ENCODE measurements at regions not wholly inside any gene's neighbourhood (a gene's known extent, or its start where the extent isn't known, plus 50 kb on each side); places are given as distances from the start of the nearest gene placed in this dataset.

- Histone ChIP-seq H3K27me3 (ENCODE audit: control insufficient read depth in 1 of 2, insufficient read depth in 2 of 2, low read length in 1 of 2) (no peaks in the 10 kb centered on the region), H3K27ac (ENCODE audit: low read depth in 1 of 2, low read length in 2 of 2) (no peak overlapping the region), H3K9me3 (ENCODE audit: control insufficient read depth, low read length) (no peaks in the 10 kb centered on the region), H3K4me3 (ENCODE audit: low read length in 2 of 2) (no peak overlapping the region), H3K36me3 (ENCODE audit: control insufficient read depth in 1 of 2, insufficient read depth in 2 of 2, low read length in 1 of 2) (no peaks in the 10 kb centered on the region), H3K4me1 (ENCODE audit: control insufficient read depth in 1 of 2, insufficient read depth in 2 of 2, low read length in 2 of 2) (no peaks in the 10 kb centered on the region)
- DNase-seq = no peak
- 87 to 88% methylated on average over 3 of the region's 3 CpGs for WGBS, 2 donors
- ATAC-seq (ENCODE audit: low FRiP score) = no peak
- intact Hi-C loops (cut with DNase I) = no loop called here
These were observed 414.3 kb downstream of the TFAP2A start for GRCh38 chr6:10000551-10000950.

- H3K4me1 ChIP-seq (ENCODE audit: control insufficient read depth in 1 of 2, insufficient read depth in 2 of 2, low read length in 2 of 2) = no peaks in the 10 kb centered on the region
- no peaks in the 10 kb centered on the region for H3K9me3 ChIP-seq (ENCODE audit: control insufficient read depth, low read length)
- WGBS, 2 donors = 78 to 81% methylated on average over 3 of the region's 3 CpGs
- ATAC-seq (ENCODE audit: low FRiP score) = no peak
- H3K36me3 ChIP-seq (ENCODE audit: control insufficient read depth in 1 of 2, insufficient read depth in 2 of 2, low read length in 1 of 2) = no peaks in the 10 kb centered on the region
- no peak for DNase-seq
- no peak overlapping the region for H3K27ac ChIP-seq (ENCODE audit: low read depth in 1 of 2, low read length in 2 of 2)
- intact Hi-C loops (cut with DNase I) = no loop called here
- H3K4me3 ChIP-seq (ENCODE audit: low read length in 2 of 2) = no peak overlapping the region
- H3K27me3 ChIP-seq (ENCODE audit: control insufficient read depth in 1 of 2, insufficient read depth in 2 of 2, low read length in 1 of 2) = no peaks in the 10 kb centered on the region
These were observed 415.1 kb downstream of the TFAP2A start for GRCh38 chr6:9999796-10000195.

GRCh38 chr6:9986273-9986672 is 428.6 kb downstream of the TFAP2A start:
- Histone ChIP-seq H3K27ac (ENCODE audit: low read depth in 1 of 2, low read length in 2 of 2) (no peak overlapping the region), H3K4me1 (ENCODE audit: control insufficient read depth in 1 of 2, insufficient read depth in 2 of 2, low read length in 2 of 2) (no peaks in the 10 kb centered on the region), H3K27me3 (ENCODE audit: control insufficient read depth in 1 of 2, insufficient read depth in 2 of 2, low read length in 1 of 2) (peaks cover 0 to 2% of the 10 kb centered on the region in 2 donors), H3K36me3 (ENCODE audit: control insufficient read depth in 1 of 2, insufficient read depth in 2 of 2, low read length in 1 of 2) (no peaks in the 10 kb centered on the region), H3K4me3 (ENCODE audit: low read length in 2 of 2) (no peak overlapping the region), H3K9me3 (ENCODE audit: control insufficient read depth, low read length) (no peaks in the 10 kb centered on the region)
- ATAC-seq (ENCODE audit: low FRiP score) = no peak
- no peak for DNase-seq
- intact Hi-C loops (cut with DNase I) = no loop called here
- WGBS, 2 donors = 54 to 60% methylated on average over 2 of the region's 2 CpGs

GRCh38 chr6:9985481-9985880 is 429.4 kb downstream of the TFAP2A start:
- Histone ChIP-seq H3K27ac (ENCODE audit: low read depth in 1 of 2, low read length in 2 of 2) (no peak overlapping the region), H3K4me1 (ENCODE audit: control insufficient read depth in 1 of 2, insufficient read depth in 2 of 2, low read length in 2 of 2) (no peaks in the 10 kb centered on the region), H3K9me3 (ENCODE audit: control insufficient read depth, low read length) (no peaks in the 10 kb centered on the region), H3K4me3 (ENCODE audit: low read length in 2 of 2) (no peak overlapping the region), H3K27me3 (ENCODE audit: control insufficient read depth in 1 of 2, insufficient read depth in 2 of 2, low read length in 1 of 2) (peaks cover 0 to 2% of the 10 kb centered on the region in 2 donors), H3K36me3 (ENCODE audit: control insufficient read depth in 1 of 2, insufficient read depth in 2 of 2, low read length in 1 of 2) (no peaks in the 10 kb centered on the region)
- ATAC-seq (ENCODE audit: low FRiP score) = no peak
- intact Hi-C loops (cut with DNase I) = no loop called here
- DNase-seq = no peak

- H3K27ac ChIP-seq (ENCODE audit: low read depth in 1 of 2, low read length in 2 of 2) = no peak overlapping the region
- H3K4me3 ChIP-seq (ENCODE audit: low read length in 2 of 2) = no peak overlapping the region
- no peaks in the 10 kb centered on the region for H3K9me3 ChIP-seq (ENCODE audit: control insufficient read depth, low read length)
- no peaks in the 10 kb centered on the region for H3K36me3 ChIP-seq (ENCODE audit: control insufficient read depth in 1 of 2, insufficient read depth in 2 of 2, low read length in 1 of 2)
- ATAC-seq (ENCODE audit: low FRiP score) (no peak), DNase-seq (no peak)
- peaks cover 0 to 2% of the 10 kb centered on the region in 2 donors for H3K27me3 ChIP-seq (ENCODE audit: control insufficient read depth in 1 of 2, insufficient read depth in 2 of 2, low read length in 1 of 2)
- no peaks in the 10 kb centered on the region for H3K4me1 ChIP-seq (ENCODE audit: control insufficient read depth in 1 of 2, insufficient read depth in 2 of 2, low read length in 2 of 2)
- intact Hi-C loops (cut with DNase I) = no loop called here
These were observed 430.3 kb downstream of the TFAP2A start for GRCh38 chr6:9984607-9985006.

- 81 to 82% methylated on average over 2 of the region's 2 CpGs for WGBS, 2 donors
- H3K27me3 ChIP-seq (ENCODE audit: control insufficient read depth in 1 of 2, insufficient read depth in 2 of 2, low read length in 1 of 2) = peaks cover 0 to 2% of the 10 kb centered on the region in 2 donors
- no peak for ATAC-seq (ENCODE audit: low FRiP score)
These were observed 431.7 kb downstream of the TFAP2A start for GRCh38 chr6:9983168-9983567.

GRCh38 chr6:9982215-9982614 is 432.7 kb downstream of the TFAP2A start:
- ATAC-seq (ENCODE audit: low FRiP score) = no peak
- no peak overlapping the region for H3K4me3 ChIP-seq (ENCODE audit: low read length in 2 of 2)
- intact Hi-C loops (cut with DNase I) = no loop called here
- H3K27ac ChIP-seq (ENCODE audit: low read depth in 1 of 2, low read length in 2 of 2) = no peak overlapping the region
- H3K9me3 ChIP-seq (ENCODE audit: control insufficient read depth, low read length) = no peaks in the 10 kb centered on the region
- H3K4me1 ChIP-seq (ENCODE audit: control insufficient read depth in 1 of 2, insufficient read depth in 2 of 2, low read length in 2 of 2) = no peaks in the 10 kb centered on the region
- H3K36me3 ChIP-seq (ENCODE audit: control insufficient read depth in 1 of 2, insufficient read depth in 2 of 2, low read length in 1 of 2) = no peaks in the 10 kb centered on the region
- WGBS, 2 donors = 71 to 73% methylated on average over 5 of the region's 5 CpGs
- DNase-seq = no peak
- peaks cover 0 to under 1% of the 10 kb centered on the region in 2 donors for H3K27me3 ChIP-seq (ENCODE audit: control insufficient read depth in 1 of 2, insufficient read depth in 2 of 2, low read length in 1 of 2)

More at GRCh38 chr6:9983168-9983567, 431.7 kb downstream of the TFAP2A start:
- H3K4me1 ChIP-seq (ENCODE audit: control insufficient read depth in 1 of 2, insufficient read depth in 2 of 2, low read length in 2 of 2) = no peaks in the 10 kb centered on the region
- intact Hi-C loops (cut with DNase I) = no loop called here
- H3K4me3 ChIP-seq (ENCODE audit: low read length in 2 of 2) = no peak overlapping the region
- H3K27ac ChIP-seq (ENCODE audit: low read depth in 1 of 2, low read length in 2 of 2) = no peak overlapping the region
- DNase-seq = no peak
- H3K36me3 ChIP-seq (ENCODE audit: control insufficient read depth in 1 of 2, insufficient read depth in 2 of 2, low read length in 1 of 2) = no peaks in the 10 kb centered on the region
- H3K9me3 ChIP-seq (ENCODE audit: control insufficient read depth, low read length) = no peaks in the 10 kb centered on the region

GRCh38 chr6:9979996-9980395 is 434.9 kb downstream of the TFAP2A start:
- H3K36me3 ChIP-seq (ENCODE audit: control insufficient read depth in 1 of 2, insufficient read depth in 2 of 2, low read length in 1 of 2) = no peaks in the 10 kb centered on the region
- 75 to 81% methylated on average over 5 of the region's 5 CpGs for WGBS, 2 donors
- no peak for ATAC-seq (ENCODE audit: low FRiP score)

GRCh38 chr6:9978480-9978879 is 436.4 kb downstream of the TFAP2A start:
- DNase-seq (no peak), ATAC-seq (ENCODE audit: low FRiP score) (no peak)
- no peaks in the 10 kb centered on the region for H3K27me3 ChIP-seq (ENCODE audit: control insufficient read depth in 1 of 2, insufficient read depth in 2 of 2, low read length in 1 of 2)
- no peak overlapping the region for H3K4me3 ChIP-seq (ENCODE audit: low read length in 2 of 2)
- intact Hi-C loops (cut with DNase I) = no loop called here
- no peaks in the 10 kb centered on the region for H3K4me1 ChIP-seq (ENCODE audit: control insufficient read depth in 1 of 2, insufficient read depth in 2 of 2, low read length in 2 of 2)
- H3K36me3 ChIP-seq (ENCODE audit: control insufficient read depth in 1 of 2, insufficient read depth in 2 of 2, low read length in 1 of 2) = no peaks in the 10 kb centered on the region
- 81 to 84% methylated on average over 6 of the region's 6 CpGs for WGBS, 2 donors
- no peak overlapping the region for H3K27ac ChIP-seq (ENCODE audit: low read depth in 1 of 2, low read length in 2 of 2)
- H3K9me3 ChIP-seq (ENCODE audit: control insufficient read depth, low read length) = no peaks in the 10 kb centered on the region

More at GRCh38 chr6:9979996-9980395, 434.9 kb downstream of the TFAP2A start:
- no peaks in the 10 kb centered on the region for H3K27me3 ChIP-seq (ENCODE audit: control insufficient read depth in 1 of 2, insufficient read depth in 2 of 2, low read length in 1 of 2)
- no peaks in the 10 kb centered on the region for H3K9me3 ChIP-seq (ENCODE audit: control insufficient read depth, low read length)
- no peak overlapping the region for H3K27ac ChIP-seq (ENCODE audit: low read depth in 1 of 2, low read length in 2 of 2)
- no peak overlapping the region for H3K4me3 ChIP-seq (ENCODE audit: low read length in 2 of 2)
- intact Hi-C loops (cut with DNase I) = no loop called here
- no peaks in the 10 kb centered on the region for H3K4me1 ChIP-seq (ENCODE audit: control insufficient read depth in 1 of 2, insufficient read depth in 2 of 2, low read length in 2 of 2)
- no peak for DNase-seq
